ENCODE measurements at regions not wholly inside any gene's neighbourhood (a gene's known extent, or its start where the extent isn't known, plus 50 kb on each side); places are given as distances from the start of the nearest gene placed in this dataset.
"Not testable (repeated sequence)": the region's sequence is repeated elsewhere in the genome, so short reads cannot be mapped to it uniquely, and the experiment has no call there.

- TF ChIP-seq CTCF (IDR thresholded peaks at IDR 0.05) = no peak
- H3K9me3 ChIP-seq = no peaks in the 10 kb centered on the region
- H3K4me1 ChIP-seq = no peaks in the 10 kb centered on the region
- intact Hi-C loops (cut with DNase I; ENCODE audit: low total_unique reads) = no loop called here
- no peak for DNase-seq (ENCODE audit: low spot score in 2 of 2)
- H3K27ac ChIP-seq = no peak overlapping the region
- peak overlapping the region in 1 of 3 donors; percentile 32 for H3K4me3 ChIP-seq
- H3K27me3 ChIP-seq = peaks cover 0 to 29% of the 10 kb centered on the region in 2 donors
- no peaks in the 10 kb centered on the region for H3K36me3 ChIP-seq
These were observed 164.3 kb upstream of the PABPC3 start for GRCh38 chr13:24931450-24932251.

- H3K36me3 ChIP-seq = not testable (repeated sequence)
These were observed 162.6 kb upstream of the PABPC3 start for GRCh38 chr13:24933106-24934023.

GRCh38 chr13:24934024-24934385 lies 161.9 kb upstream of the PABPC3 start:
- peaks cover 0 to 28% of the 10 kb centered on the region in 2 donors for H3K27me3 ChIP-seq
- H3K36me3 ChIP-seq; H3K9me3 ChIP-seq; H3K4me1 ChIP-seq; H3K4me3 ChIP-seq; intact Hi-C loops (cut with DNase I; ENCODE audit: low total_unique reads); DNase-seq (ENCODE audit: low spot score in 2 of 2); H3K27ac ChIP-seq: not testable (repeated sequence)

More at GRCh38 chr13:24933106-24934023, 162.6 kb upstream of the PABPC3 start:
- DNase-seq (ENCODE audit: low spot score in 2 of 2); H3K4me1 ChIP-seq; intact Hi-C loops (cut with DNase I; ENCODE audit: low total_unique reads); H3K9me3 ChIP-seq; H3K27ac ChIP-seq; H3K4me3 ChIP-seq: not testable (repeated sequence)
- peaks cover 0 to 29% of the 10 kb centered on the region in 2 donors for H3K27me3 ChIP-seq

- TF ChIP-seq POLR2AphosphoS5 (IDR thresholded peaks at IDR 0.05) (no peak), POLR2A (IDR thresholded peaks at IDR 0.05) (no peak), CTCF (IDR thresholded peaks at IDR 0.05) (no peak)
- intact Hi-C loops (cut with DNase I; ENCODE audit: low total_unique reads) = no loop called here
These were observed 157.0 kb upstream of the PABPC3 start for GRCh38 chr13:24938966-24939365.

GRCh38 chr13:24941023-24941713 lies 154.8 kb upstream of the PABPC3 start:
- H3K36me3 ChIP-seq; intact Hi-C loops (cut with DNase I; ENCODE audit: low total_unique reads); H3K9me3 ChIP-seq; DNase-seq (ENCODE audit: low spot score in 2 of 2); H3K27me3 ChIP-seq; H3K4me1 ChIP-seq; H3K27ac ChIP-seq; H3K4me3 ChIP-seq: not testable (repeated sequence)

More at GRCh38 chr13:24938966-24939365, 157.0 kb upstream of the PABPC3 start:
- no peak overlapping the region for H3K4me3 ChIP-seq
- H3K27ac ChIP-seq = no peak overlapping the region
- DNase-seq (ENCODE audit: low spot score in 2 of 2) = no peak
- no peaks in the 10 kb centered on the region for H3K27me3 ChIP-seq
- no peaks in the 10 kb centered on the region for H3K9me3 ChIP-seq
- no peaks in the 10 kb centered on the region for H3K4me1 ChIP-seq
- H3K36me3 ChIP-seq = no peaks in the 10 kb centered on the region

GRCh38 chr13:24943136-24943535 lies 152.8 kb upstream of the PABPC3 start:
- TF ChIP-seq POLR2A (IDR thresholded peaks at IDR 0.05) (no peak), CTCF (IDR thresholded peaks at IDR 0.05) (no peak), POLR2AphosphoS5 (IDR thresholded peaks at IDR 0.05) (no peak)
- Histone ChIP-seq H3K36me3 (no peaks in the 10 kb centered on the region), H3K27ac (no peak overlapping the region), H3K4me3 (no peak overlapping the region), H3K4me1 (no peaks in the 10 kb centered on the region), H3K27me3 (no peaks in the 10 kb centered on the region), H3K9me3 (no peaks in the 10 kb centered on the region)
- intact Hi-C loops (cut with DNase I; ENCODE audit: low total_unique reads) = no loop called here
- no peak for DNase-seq (ENCODE audit: low spot score in 2 of 2)

- H3K36me3 ChIP-seq; H3K9me3 ChIP-seq; intact Hi-C loops (cut with DNase I; ENCODE audit: low total_unique reads); H3K4me1 ChIP-seq; H3K4me3 ChIP-seq; H3K27ac ChIP-seq; DNase-seq (ENCODE audit: low spot score in 2 of 2); H3K27me3 ChIP-seq: not testable (repeated sequence)
These were observed 151.9 kb upstream of the PABPC3 start for GRCh38 chr13:24944073-24944472.

- H3K4me1 ChIP-seq; H3K27ac ChIP-seq; H3K9me3 ChIP-seq; intact Hi-C loops (cut with DNase I; ENCODE audit: low total_unique reads); H3K4me3 ChIP-seq; H3K27me3 ChIP-seq; H3K36me3 ChIP-seq; DNase-seq (ENCODE audit: low spot score in 2 of 2): not testable (repeated sequence)
These were observed 147.0 kb upstream of the PABPC3 start for GRCh38 chr13:24948977-24949376.

- H3K9me3 ChIP-seq; DNase-seq (ENCODE audit: low spot score in 2 of 2); H3K27ac ChIP-seq; intact Hi-C loops (cut with DNase I; ENCODE audit: low total_unique reads); H3K4me3 ChIP-seq; H3K27me3 ChIP-seq; H3K36me3 ChIP-seq; H3K4me1 ChIP-seq: not testable (repeated sequence)
These were observed 145.3 kb upstream of the PABPC3 start for GRCh38 chr13:24950611-24951010.

All from breast epithelium (tissue), 4 donors.